ENCODE measurements at regions not wholly inside any gene's neighbourhood (a gene's known extent, or its start where the extent isn't known, plus 50 kb on each side); places are given as distances from the start of the nearest gene placed in this dataset.
"Not testable (repeated sequence)": the region's sequence is repeated elsewhere in the genome, so short reads cannot be mapped to it uniquely, and the experiment has no call there.

- DNase-seq: no peak
These were observed 81.8 kb upstream of the CREB5 start for GRCh38 chr7:28330384-28331070.

GRCh38 chr7:28332046-28332445, 80.3 kb upstream of the CREB5 start:
- DNase-seq: no peak

- not testable (repeated sequence) for DNase-seq
These were observed 78.8 kb upstream of the CREB5 start for GRCh38 chr7:28333548-28333947.

GRCh38 chr7:28336806-28337205, 75.5 kb upstream of the CREB5 start:
- DNase-seq: no peak

- DNase-seq: no peak
These were observed 74.3 kb upstream of the CREB5 start for GRCh38 chr7:28338041-28338440.

- no peak for DNase-seq
These were observed 68.9 kb upstream of the CREB5 start for GRCh38 chr7:28343462-28343861.

- no peak for DNase-seq
These were observed 66.1 kb upstream of the CREB5 start for GRCh38 chr7:28346256-28346655.

- DNase-seq: no peak
These were observed 65.5 kb upstream of the CREB5 start for GRCh38 chr7:28346676-28347363.

GRCh38 chr7:28347475-28348318, 64.6 kb upstream of the CREB5 start:
- no peak for DNase-seq

- DNase-seq: no peak
These were observed 63.7 kb upstream of the CREB5 start for GRCh38 chr7:28348636-28349035.

- no peak for DNase-seq
These were observed 62.7 kb upstream of the CREB5 start for GRCh38 chr7:28349637-28350036.

GRCh38 chr7:28350662-28351061, 61.7 kb upstream of the CREB5 start:
- no peak for DNase-seq

- DNase-seq: no peak
These were observed 60.9 kb upstream of the CREB5 start for GRCh38 chr7:28351450-28351849.

GRCh38 chr7:28354601-28355402, 57.5 kb upstream of the CREB5 start:
- no peak for DNase-seq

GRCh38 chr7:28355635-28356319, 56.5 kb upstream of the CREB5 start:
- peak; percentile 99 for DNase-seq

- peak; percentile 86 for DNase-seq
These were observed 55.7 kb upstream of the CREB5 start for GRCh38 chr7:28356619-28357018.

- DNase-seq: no peak
These were observed 53.9 kb upstream of the CREB5 start for GRCh38 chr7:28358423-28358868.

- peak; percentile 59 for DNase-seq
These were observed 51.6 kb upstream of the CREB5 start for GRCh38 chr7:28360739-28361138.

- no peak for DNase-seq
These were observed 50.8 kb upstream of the CREB5 start for GRCh38 chr7:28361551-28361950.

GRCh38 chr7:28362182-28362581, 50.1 kb upstream of the CREB5 start:
- DNase-seq: no peak
